ENCODE measurements at regions not wholly inside any gene's neighbourhood (a gene's known extent, or its start where the extent isn't known, plus 50 kb on each side); places are given as distances from the start of the nearest gene placed in this dataset.
"Not testable (repeated sequence)": the region's sequence is repeated elsewhere in the genome, so short reads cannot be mapped to it uniquely, and the experiment has no call there.

DNA sequence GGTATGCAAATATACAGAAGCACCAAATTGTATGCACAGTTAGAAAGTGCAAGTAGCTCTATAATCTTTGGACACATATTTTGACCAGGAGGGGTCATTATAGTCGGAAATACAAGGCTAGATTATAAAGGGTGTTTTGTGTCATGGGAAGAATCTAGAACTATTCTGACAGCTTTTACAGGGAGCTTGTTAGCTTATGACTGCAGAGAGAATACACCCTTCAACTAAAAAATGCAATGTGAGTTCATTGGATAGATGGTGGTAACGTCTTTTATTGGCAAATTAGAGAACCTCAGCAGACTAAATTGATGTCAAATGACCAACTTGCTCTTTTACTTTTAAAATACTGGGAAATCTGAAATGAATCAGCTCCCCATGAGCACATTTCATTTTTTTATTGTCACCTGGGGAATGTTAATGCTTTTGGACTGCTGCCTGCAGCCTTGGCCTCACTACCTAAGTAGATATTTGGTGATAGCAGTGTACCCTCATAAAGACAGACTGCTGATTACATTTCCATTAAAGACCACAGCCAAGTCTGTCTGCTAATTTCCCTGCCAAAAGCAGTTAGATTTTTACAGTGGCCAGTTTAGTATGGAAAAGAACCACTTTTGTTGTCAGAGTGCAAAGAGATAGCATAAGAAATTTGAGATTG, 515.9 kb upstream of the DPPA4 start:
- 8% methylated on average over 2 of the region's 2 CpGs for WGBS
- DNase-seq (ENCODE audit: low spot score) = peak; percentile 72

DNA sequence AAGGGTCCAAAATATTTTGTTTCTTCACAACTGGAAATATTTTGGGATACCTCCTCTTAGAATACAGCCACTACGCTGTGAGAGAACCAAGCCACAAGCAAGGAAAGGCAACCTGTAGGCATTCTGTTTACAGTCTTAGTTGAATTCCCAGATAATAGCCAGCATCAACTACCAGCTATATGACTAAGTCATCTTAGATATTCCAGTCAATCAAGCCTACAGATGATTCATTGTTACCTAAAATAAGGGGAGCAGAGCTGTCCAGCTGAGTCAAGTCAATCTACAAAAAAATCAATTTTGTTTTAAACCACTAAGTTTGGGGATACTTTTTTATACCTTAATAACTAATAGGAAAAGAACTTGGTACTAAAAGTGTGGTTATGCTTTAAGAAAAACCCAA, 526.4 kb upstream of the DPPA4 start:
- TF ChIP-seq POLR2AphosphoS5 (IDR thresholded peaks at IDR 0.05) (no peak), CTCF (IDR thresholded peaks at IDR 0.05) (no peak), POLR2A (IDR thresholded peaks at IDR 0.05) (no peak)
- 96% methylated on average over 1 of the region's 1 CpG for WGBS
- H3K36me3 ChIP-seq = no peaks in the 10 kb centered on the region
- H3K4me3 ChIP-seq = no peak overlapping the region
- no peaks in the 10 kb centered on the region for H3K27me3 ChIP-seq (replicated peaks; ENCODE audit: insufficient read depth)
- no peak overlapping the region for H3K27ac ChIP-seq
- intact Hi-C loops (cut with DNase I) = no loop called here
- DNase-seq (ENCODE audit: low spot score) = no peak
- no peaks in the 10 kb centered on the region for H3K9me3 ChIP-seq
- no peaks in the 10 kb centered on the region for H3K4me1 ChIP-seq (replicated peaks)

More for the DNA sequence above, 515.9 kb upstream of the DPPA4 start:
- intact Hi-C loops (cut with DNase I) = no loop called here
- Histone ChIP-seq H3K27me3 (replicated peaks; ENCODE audit: insufficient read depth) (no peaks in the 10 kb centered on the region), H3K36me3 (no peaks in the 10 kb centered on the region), H3K9me3 (no peaks in the 10 kb centered on the region), H3K4me1 (replicated peaks) (peaks cover 3% of the 10 kb centered on the region), H3K4me3 (no peak overlapping the region), H3K27ac (no peak overlapping the region)
- peak; percentile 93 for TF ChIP-seq POLR2AphosphoS5 (IDR thresholded peaks at IDR 0.05)
- no peak for TF ChIP-seq CTCF (IDR thresholded peaks at IDR 0.05)

- intact Hi-C loops (cut with DNase I) = no loop called here
- no peak overlapping the region for H3K4me3 ChIP-seq
- no peaks in the 10 kb centered on the region for H3K9me3 ChIP-seq
- no peak overlapping the region for H3K27ac ChIP-seq
- no peaks in the 10 kb centered on the region for H3K36me3 ChIP-seq
- H3K4me1 ChIP-seq (replicated peaks) = no peaks in the 10 kb centered on the region
- DNase-seq (ENCODE audit: low spot score) = no peak
- no peak for TF ChIP-seq CTCF (IDR thresholded peaks at IDR 0.05)
- TF ChIP-seq POLR2A (IDR thresholded peaks at IDR 0.05) = no peak
- TF ChIP-seq POLR2AphosphoS5 (IDR thresholded peaks at IDR 0.05) = no peak
- H3K27me3 ChIP-seq (replicated peaks; ENCODE audit: insufficient read depth) = no peaks in the 10 kb centered on the region
Observed at GRCh38 chr3:109864452-109864851, 527.1 kb upstream of the DPPA4 start.

DNA sequence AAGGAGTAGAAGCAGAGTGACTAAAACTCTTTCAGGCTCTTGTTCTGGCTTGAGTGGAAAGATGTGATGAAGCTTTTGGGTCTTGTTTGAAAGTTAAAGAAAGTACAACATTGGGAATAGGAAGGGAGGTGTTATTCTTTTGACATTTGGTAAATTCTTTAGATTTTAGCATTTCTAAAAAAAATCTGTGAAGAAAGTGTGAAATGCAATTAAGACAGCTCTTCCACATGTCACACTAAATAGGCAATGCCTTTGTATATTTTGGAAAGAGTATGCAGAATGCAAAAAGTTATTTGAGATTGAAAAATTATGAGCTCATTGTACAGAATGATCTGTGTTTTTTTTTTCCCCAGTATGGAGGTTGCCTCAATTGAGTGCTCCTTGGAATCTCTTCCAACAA, 532.2 kb upstream of the DPPA4 start:
- H3K4me3 ChIP-seq = no peak overlapping the region
- H3K4me1 ChIP-seq (replicated peaks) = no peaks in the 10 kb centered on the region
- H3K27me3 ChIP-seq (replicated peaks; ENCODE audit: insufficient read depth) = no peaks in the 10 kb centered on the region
- TF ChIP-seq CTCF (IDR thresholded peaks at IDR 0.05) (no peak), POLR2A (IDR thresholded peaks at IDR 0.05) (no peak), POLR2AphosphoS5 (IDR thresholded peaks at IDR 0.05) (no peak)
- no peaks in the 10 kb centered on the region for H3K36me3 ChIP-seq
- no peaks in the 10 kb centered on the region for H3K9me3 ChIP-seq
- intact Hi-C loops (cut with DNase I) = no loop called here
- no peak overlapping the region for H3K27ac ChIP-seq
- no peak for DNase-seq (ENCODE audit: low spot score)

- H3K27me3 ChIP-seq (replicated peaks; ENCODE audit: insufficient read depth) = no peaks in the 10 kb centered on the region
- TF ChIP-seq POLR2A (IDR thresholded peaks at IDR 0.05) = no peak
- no peak for TF ChIP-seq CTCF (IDR thresholded peaks at IDR 0.05)
- no peak for TF ChIP-seq POLR2AphosphoS5 (IDR thresholded peaks at IDR 0.05)
- intact Hi-C loops (cut with DNase I) = no loop called here
- no peaks in the 10 kb centered on the region for H3K9me3 ChIP-seq
- no peak overlapping the region for H3K27ac ChIP-seq
- H3K4me3 ChIP-seq = no peak overlapping the region
- WGBS = 15% methylated on average over 1 of the region's 1 CpG
- no peak for DNase-seq (ENCODE audit: low spot score)
- no peaks in the 10 kb centered on the region for H3K36me3 ChIP-seq
- H3K4me1 ChIP-seq (replicated peaks) = no peaks in the 10 kb centered on the region
Observed at GRCh38 chr3:109874896-109875708, 537.8 kb upstream of the DPPA4 start.

DNA sequence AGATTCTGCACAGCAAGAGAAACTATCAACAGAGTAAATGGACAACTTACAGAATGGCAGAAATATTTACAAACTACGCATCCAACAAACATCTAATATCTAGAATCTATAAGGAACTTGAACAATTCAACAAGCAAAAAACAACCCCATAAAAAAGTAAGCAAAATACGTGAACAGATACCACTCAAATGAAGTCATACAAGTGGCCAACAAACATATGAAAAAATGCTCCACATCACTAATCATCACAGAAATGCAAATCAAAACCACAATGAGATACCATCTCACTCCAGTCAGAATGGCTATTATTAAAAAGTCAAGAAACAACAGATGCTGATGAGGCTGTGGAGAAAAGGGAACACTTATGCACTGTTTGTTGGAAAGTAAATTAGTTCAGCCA, 540.3 kb upstream of the DPPA4 start:
- H3K4me1 ChIP-seq (replicated peaks); H3K27ac ChIP-seq; H3K27me3 ChIP-seq (replicated peaks; ENCODE audit: insufficient read depth); intact Hi-C loops (cut with DNase I); H3K9me3 ChIP-seq; H3K4me3 ChIP-seq; H3K36me3 ChIP-seq; DNase-seq (ENCODE audit: low spot score): not testable (repeated sequence)
- 95% methylated on average over 2 of the region's 2 CpGs for WGBS

Data from prostate gland (tissue), 2 donors.